Smooth muscle cell (in vitro differentiated cells): ENCODE measurements at regions not wholly inside any gene's neighbourhood (a gene's known extent, or its start where the extent isn't known, plus 50 kb on each side); places are given as distances from the start of the nearest gene placed in this dataset.

Experiments used
- DNase-seq: peaks from one replicate; lab custom pipeline; 2025; ENCODE audit not compliant: unreplicated experiment; lab: John Stamatoyannopoulos, UW
- H2AFZ ChIP-seq: fragments of 200-600 bp; sonication (generic); 2 replicates; pipeline ENCODE4 v1.6.0; 2016; ENCODE audit warnings: antibody characterized with exemption, low read depth, mild to moderate bottlenecking
- H3F3A ChIP-seq: fragments of 200-600 bp; sonication (generic); 2 replicates; pipeline ENCODE4 v1.6.0; 2017; ENCODE audit warnings: antibody characterized with exemption, low read depth
- H3K27ac ChIP-seq: fragments of 200-600 bp; sonication (generic); 2 replicates; pipeline ENCODE4 v1.5.1; 2016; ENCODE audit warnings: low read depth, mild to moderate bottlenecking
- H3K27me3 ChIP-seq: fragments of 200-600 bp; sonication (generic); 2 replicates; pipeline ENCODE4 v1.6.1; 2016; ENCODE audit warnings: low read depth, mild to moderate bottlenecking
- H3K36me3 ChIP-seq: fragments of 200-600 bp; sonication (generic); 2 replicates; pipeline ENCODE4 v1.5.1; 2016; ENCODE audit warnings: low read depth
- H3K4me1 ChIP-seq: fragments of 200-600 bp; sonication (generic); 2 replicates; pipeline ENCODE4 v1.5.1; 2016; ENCODE audit warnings: low read depth
- H3K4me2 ChIP-seq: fragments of 200-600 bp; sonication (generic); 2 replicates; pipeline ENCODE4 v1.6.0; 2016; ENCODE audit warnings: mild to moderate bottlenecking
- H3K4me3 ChIP-seq: fragments of 200-600 bp; sonication (generic); 2 replicates; pipeline ENCODE4 v1.5.1; 2016; ENCODE audit warnings: mild to moderate bottlenecking
- H3K79me2 ChIP-seq: fragments of 200-600 bp; sonication (generic); 2 replicates; pipeline ENCODE4 v1.6.0; 2016; ENCODE audit warnings: low read depth, mild to moderate bottlenecking
- H3K9ac ChIP-seq: fragments of 200-600 bp; sonication (generic); 2 replicates; pipeline ENCODE4 v1.6.0; 2016; ENCODE audit warnings: low read depth
- H3K9me3 ChIP-seq: fragments of 200-600 bp; sonication (generic); replicated peaks from 2 replicates; pipeline ENCODE4 v1.5.1; 2016; ENCODE audit warnings: low read depth
- H4K20me1 ChIP-seq: fragments of 200-600 bp; sonication (generic); 2 replicates; pipeline ENCODE4 v1.6.0; 2016; ENCODE audit warnings: low read depth
- CTCF ChIP-seq: fragments of 200-600 bp; sonication (generic); IDR thresholded peaks from 2 replicates; pipeline ENCODE4 v1.5.1; 2017; ENCODE audit warnings: borderline replicate concordance, mild to moderate bottlenecking, antibody characterized with exemption; ENCODE audit not compliant: insufficient read depth, poor library complexity, severe bottlenecking
- WGBS: methylation state at CpG from one replicate; pipeline ENCODE4 v1.1.7; 2016; ENCODE audit warnings: low lambda C conversion rate; 5-methylcytosine and 5-hydroxymethylcytosine counted together

GRCh38 chr6:126480268-126480667, 140.4 kb downstream of the CENPW start:
- Histone ChIP-seq H3K36me3 (no peaks in the 10 kb centered on the region), H2AFZ (no peak overlapping the region), H3K79me2 (no peaks in the 10 kb centered on the region), H3K27ac (no peak overlapping the region), H3F3A (no peaks in the 10 kb centered on the region), H3K27me3 (no peaks in the 10 kb centered on the region), H3K4me1 (no peaks in the 10 kb centered on the region), H3K9me3 (no peaks in the 10 kb centered on the region), H4K20me1 (no peaks in the 10 kb centered on the region), H3K4me3 (no peak overlapping the region), H3K9ac (no peak overlapping the region), H3K4me2 (no peak overlapping the region)
- WGBS, result 88% methylated on average over 2 of the region's 2 CpGs
- no peak for DNase-seq
- no peak for TF ChIP-seq CTCF

DNA sequence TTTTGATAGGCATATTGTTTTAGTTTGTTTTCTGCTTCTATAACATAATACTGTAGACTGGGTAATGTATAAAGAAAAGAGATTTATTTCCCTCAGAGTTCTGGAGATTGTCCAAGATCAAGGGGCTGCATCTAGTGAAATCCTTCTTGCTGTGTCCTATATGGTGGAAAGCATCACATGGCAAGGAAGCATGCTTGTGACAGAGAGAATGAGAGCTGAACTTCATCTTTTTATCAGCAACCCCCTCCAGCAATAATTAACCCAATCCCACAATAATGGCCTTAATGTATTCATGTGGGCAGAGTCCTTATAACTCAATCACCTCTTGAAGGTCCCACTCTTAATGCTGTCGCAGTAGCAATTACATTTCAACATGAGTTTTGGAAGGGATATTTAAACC, 141.4 kb downstream of the CENPW start:
- no peak overlapping the region for H3K9ac ChIP-seq
- H3K4me3 ChIP-seq, result no peak overlapping the region
- H3K4me1 ChIP-seq, result no peaks in the 10 kb centered on the region
- 91% methylated on average over 1 of the region's 1 CpG for WGBS
- no peaks in the 10 kb centered on the region for H3K36me3 ChIP-seq
- no peaks in the 10 kb centered on the region for H3F3A ChIP-seq
- H2AFZ ChIP-seq, result no peak overlapping the region
- no peaks in the 10 kb centered on the region for H3K9me3 ChIP-seq
- no peak for TF ChIP-seq CTCF
- no peak overlapping the region for H3K27ac ChIP-seq
- H3K27me3 ChIP-seq, result no peaks in the 10 kb centered on the region
- H3K79me2 ChIP-seq, result no peaks in the 10 kb centered on the region
- DNase-seq, result no peak
- no peaks in the 10 kb centered on the region for H4K20me1 ChIP-seq
- H3K4me2 ChIP-seq, result no peak overlapping the region

- Histone ChIP-seq H3K4me1 (no peaks in the 10 kb centered on the region), H3K27me3 (no peaks in the 10 kb centered on the region), H3K4me3 (no peak overlapping the region), H3K9ac (no peak overlapping the region), H3F3A (no peaks in the 10 kb centered on the region), H2AFZ (no peak overlapping the region), H3K27ac (no peak overlapping the region), H3K36me3 (no peaks in the 10 kb centered on the region), H3K9me3 (no peaks in the 10 kb centered on the region), H4K20me1 (no peaks in the 10 kb centered on the region), H3K79me2 (no peaks in the 10 kb centered on the region), H3K4me2 (no peak overlapping the region)
- 96% methylated on average over 9 of the region's 9 CpGs for WGBS
- DNase-seq, result no peak
- TF ChIP-seq CTCF, result no peak
Measured at GRCh38 chr6:126504792-126505191, 164.9 kb downstream of the CENPW start.

GRCh38 chr6:126513198-126513597, 173.3 kb downstream of the CENPW start:
- Histone ChIP-seq H3K4me3 (no peak overlapping the region), H2AFZ (no peak overlapping the region), H3K9me3 (no peaks in the 10 kb centered on the region), H3K27ac (no peak overlapping the region), H3F3A (no peaks in the 10 kb centered on the region), H3K4me1 (no peaks in the 10 kb centered on the region), H3K4me2 (no peak overlapping the region), H3K9ac (no peak overlapping the region), H3K36me3 (no peaks in the 10 kb centered on the region), H4K20me1 (no peaks in the 10 kb centered on the region), H3K27me3 (no peaks in the 10 kb centered on the region), H3K79me2 (no peaks in the 10 kb centered on the region)
- TF ChIP-seq CTCF, result no peak
- DNase-seq, result no peak
- 89% methylated on average over 1 of the region's 1 CpG for WGBS
